HL-60 (cell line): ENCODE measurements at regions not wholly inside any gene's neighbourhood (a gene's known extent, or its start where the extent isn't known, plus 50 kb on each side); places are given as distances from the start of the nearest gene placed in this dataset.

Experiments
- DNase-seq, 2 experiments: peaks; one replicate each; pipeline ENCODE4 v3.0.0-alpha.2; 2010 to 2020; ENCODE audit warnings: low read depth in 1 of 2, low spot score in 1 of 2
- H3K27ac ChIP-seq: fragments of 250-450 bp; sonication (Bioruptor Pico); replicated peaks from 2 replicates; pipeline ENCODE4 v1.5.1; 2020; ENCODE audit warnings: mild to moderate bottlenecking, moderate library complexity
- H3K27me3 ChIP-seq: fragments of 250-450 bp; sonication (Bioruptor Pico); 2 replicates; pipeline ENCODE4 v1.5.1; 2021; ENCODE audit warnings: mild to moderate bottlenecking, moderate library complexity; ENCODE audit not compliant: insufficient read depth, poor library complexity, severe bottlenecking
- H3K4me3 ChIP-seq: replicated peaks from 2 replicates; pipeline ENCODE4 v1.5.1; 2011; ENCODE audit warnings: mild to moderate bottlenecking, control low read depth, low read length; ENCODE audit not compliant: insufficient read depth
- GABPA ChIP-seq: IDR thresholded peaks from 2 replicates; pipeline ENCODE4 v1.6.1; 2012; ENCODE audit warnings: low read depth
- POLR2AphosphoS5 ChIP-seq: IDR thresholded peaks from 2 replicates; pipeline ENCODE4 v1.6.1; 2012; ENCODE audit warnings: low read depth
- SPI1 ChIP-seq: IDR thresholded peaks from 2 replicates; pipeline ENCODE4 v1.6.1; 2012; ENCODE audit warnings: low read depth, mild to moderate bottlenecking, borderline replicate concordance
- TF ChIP-seq, protein P1 (sequence below): IDR thresholded peaks from one replicate; pipeline ENCODE4 v1.5.1; 2011; ENCODE audit warnings: low read length, control low read depth, inconsistent platforms; ENCODE audit not compliant: insufficient read depth
- TF ChIP-seq, protein P2 (sequence below): IDR thresholded peaks from 2 replicates; pipeline ENCODE4 v1.6.1; 2012; ENCODE audit warnings: low read depth; ENCODE audit not compliant: insufficient replicate concordance

GRCh38 chr1:9472386-9473031, 66.8 kb upstream of the SLC25A33 start:
- DNase-seq = no peak
- TF ChIP-seq GABPA = no peak
- no peak for TF ChIP-seq POLR2AphosphoS5
- TF ChIP-seq SPI1 = no peak
- TF ChIP-seq, protein P1, sequence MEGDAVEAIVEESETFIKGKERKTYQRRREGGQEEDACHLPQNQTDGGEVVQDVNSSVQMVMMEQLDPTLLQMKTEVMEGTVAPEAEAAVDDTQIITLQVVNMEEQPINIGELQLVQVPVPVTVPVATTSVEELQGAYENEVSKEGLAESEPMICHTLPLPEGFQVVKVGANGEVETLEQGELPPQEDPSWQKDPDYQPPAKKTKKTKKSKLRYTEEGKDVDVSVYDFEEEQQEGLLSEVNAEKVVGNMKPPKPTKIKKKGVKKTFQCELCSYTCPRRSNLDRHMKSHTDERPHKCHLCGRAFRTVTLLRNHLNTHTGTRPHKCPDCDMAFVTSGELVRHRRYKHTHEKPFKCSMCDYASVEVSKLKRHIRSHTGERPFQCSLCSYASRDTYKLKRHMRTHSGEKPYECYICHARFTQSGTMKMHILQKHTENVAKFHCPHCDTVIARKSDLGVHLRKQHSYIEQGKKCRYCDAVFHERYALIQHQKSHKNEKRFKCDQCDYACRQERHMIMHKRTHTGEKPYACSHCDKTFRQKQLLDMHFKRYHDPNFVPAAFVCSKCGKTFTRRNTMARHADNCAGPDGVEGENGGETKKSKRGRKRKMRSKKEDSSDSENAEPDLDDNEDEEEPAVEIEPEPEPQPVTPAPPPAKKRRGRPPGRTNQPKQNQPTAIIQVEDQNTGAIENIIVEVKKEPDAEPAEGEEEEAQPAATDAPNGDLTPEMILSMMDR = no peak
- TF ChIP-seq, protein P2, sequence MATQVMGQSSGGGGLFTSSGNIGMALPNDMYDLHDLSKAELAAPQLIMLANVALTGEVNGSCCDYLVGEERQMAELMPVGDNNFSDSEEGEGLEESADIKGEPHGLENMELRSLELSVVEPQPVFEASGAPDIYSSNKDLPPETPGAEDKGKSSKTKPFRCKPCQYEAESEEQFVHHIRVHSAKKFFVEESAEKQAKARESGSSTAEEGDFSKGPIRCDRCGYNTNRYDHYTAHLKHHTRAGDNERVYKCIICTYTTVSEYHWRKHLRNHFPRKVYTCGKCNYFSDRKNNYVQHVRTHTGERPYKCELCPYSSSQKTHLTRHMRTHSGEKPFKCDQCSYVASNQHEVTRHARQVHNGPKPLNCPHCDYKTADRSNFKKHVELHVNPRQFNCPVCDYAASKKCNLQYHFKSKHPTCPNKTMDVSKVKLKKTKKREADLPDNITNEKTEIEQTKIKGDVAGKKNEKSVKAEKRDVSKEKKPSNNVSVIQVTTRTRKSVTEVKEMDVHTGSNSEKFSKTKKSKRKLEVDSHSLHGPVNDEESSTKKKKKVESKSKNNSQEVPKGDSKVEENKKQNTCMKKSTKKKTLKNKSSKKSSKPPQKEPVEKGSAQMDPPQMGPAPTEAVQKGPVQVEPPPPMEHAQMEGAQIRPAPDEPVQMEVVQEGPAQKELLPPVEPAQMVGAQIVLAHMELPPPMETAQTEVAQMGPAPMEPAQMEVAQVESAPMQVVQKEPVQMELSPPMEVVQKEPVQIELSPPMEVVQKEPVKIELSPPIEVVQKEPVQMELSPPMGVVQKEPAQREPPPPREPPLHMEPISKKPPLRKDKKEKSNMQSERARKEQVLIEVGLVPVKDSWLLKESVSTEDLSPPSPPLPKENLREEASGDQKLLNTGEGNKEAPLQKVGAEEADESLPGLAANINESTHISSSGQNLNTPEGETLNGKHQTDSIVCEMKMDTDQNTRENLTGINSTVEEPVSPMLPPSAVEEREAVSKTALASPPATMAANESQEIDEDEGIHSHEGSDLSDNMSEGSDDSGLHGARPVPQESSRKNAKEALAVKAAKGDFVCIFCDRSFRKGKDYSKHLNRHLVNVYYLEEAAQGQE = no peak
- H3K27ac ChIP-seq = no peak overlapping the region
- peaks cover 9% of the 10 kb centered on the region for H3K27me3 ChIP-seq
- no peak overlapping the region for H3K4me3 ChIP-seq

- Histone ChIP-seq H3K4me3 (no peak overlapping the region), H3K27ac (no peak overlapping the region), H3K27me3 (peaks cover 9% of the 10 kb centered on the region)
- no peak for DNase-seq
- TF ChIP-seq POLR2AphosphoS5 = no peak
- TF ChIP-seq SPI1 = no peak
- TF ChIP-seq, protein P1 = no peak
- TF ChIP-seq, protein P2 = no peak
- no peak for TF ChIP-seq GABPA
Measured at GRCh38 chr1:9473032-9473807, 66.0 kb upstream of the SLC25A33 start.

DNA sequence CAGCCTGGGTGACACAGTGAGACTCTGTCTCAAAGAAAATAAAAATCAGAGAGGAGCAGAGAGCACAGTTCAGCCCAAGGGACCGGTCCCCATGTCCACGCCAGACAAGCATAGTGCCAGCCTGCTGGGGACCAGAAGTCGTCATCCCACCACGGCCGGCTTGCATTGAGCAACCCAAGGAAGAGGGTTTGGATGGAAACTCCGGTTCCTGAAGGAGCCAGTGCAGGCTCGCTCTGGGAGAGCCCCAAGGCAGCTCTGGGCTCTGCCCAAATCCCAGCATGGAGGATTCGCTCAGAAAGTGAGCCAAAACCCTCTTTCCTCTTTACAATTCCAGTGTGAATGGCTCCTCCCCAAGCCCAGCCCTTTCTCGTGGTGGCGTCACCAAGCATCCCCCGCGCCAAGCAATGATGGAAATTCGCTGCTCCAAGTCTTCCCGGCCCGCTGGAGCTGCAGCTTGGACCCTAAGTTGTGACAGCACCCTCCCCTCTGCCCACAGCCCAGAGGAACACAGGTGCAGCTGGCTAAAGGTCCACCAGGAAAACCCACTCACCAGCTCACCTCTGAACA, 64.1 kb upstream of the SLC25A33 start:
- Histone ChIP-seq H3K27me3 (peaks cover 9% of the 10 kb centered on the region), H3K4me3 (no peak overlapping the region), H3K27ac (no peak overlapping the region)
- DNase-seq = no peak
- TF ChIP-seq, protein P2 = no peak
- TF ChIP-seq SPI1 = no peak
- no peak for TF ChIP-seq GABPA
- TF ChIP-seq POLR2AphosphoS5 = no peak
- TF ChIP-seq, protein P1 = no peak
